ENCODE measurements at regions not wholly inside any gene's neighbourhood (a gene's known extent, or its start where the extent isn't known, plus 50 kb on each side); places are given as distances from the start of the nearest gene placed in this dataset.

GRCh38 chr21:34192646-34193285 is 119.4 kb downstream of the MRPS6 start:
- H3K9ac ChIP-seq (ENCODE audit: low read length) = no peak overlapping the region
- peaks cover 0 to 18% (median 18%) of the 10 kb centered on the region in 3 donors for H3K9me3 ChIP-seq (ENCODE audit: control extremely low read depth in 1 of 3, control insufficient read depth in 2 of 3, insufficient read depth in 1 of 3, low read length in 2 of 3)
- H3K4me3 Mint-ChIP-seq = no peak overlapping the region
- no peak overlapping the region for H3K27ac ChIP-seq (ENCODE audit: low read length in 2 of 2)
- H3K4me1 Mint-ChIP-seq = no peaks in the 10 kb centered on the region
- peaks cover 13% of the 10 kb centered on the region for H3K9me3 Mint-ChIP-seq (ENCODE audit: insufficient read depth)
- H3K4me1 ChIP-seq (ENCODE audit: control insufficient read depth in 2 of 2, insufficient read depth in 2 of 2, low read length in 2 of 2) = no peaks in the 10 kb centered on the region
- no peaks in the 10 kb centered on the region for H3K79me2 ChIP-seq (ENCODE audit: control insufficient read depth, insufficient read depth, low read length)
- no peaks in the 10 kb centered on the region for H4K20me1 ChIP-seq (ENCODE audit: control insufficient read depth, insufficient read depth, low read length, poor library complexity, severe bottlenecking)
- DNase-seq = no peak
- no peak overlapping the region for H3K4me3 ChIP-seq (ENCODE audit: control extremely low read depth in 1 of 5, extremely low read depth in 1 of 5, insufficient read depth in 1 of 5, low read depth in 2 of 5, low read length in 4 of 5)
- no peaks in the 10 kb centered on the region for H3K27me3 Mint-ChIP-seq
- no peaks in the 10 kb centered on the region for H3K27me3 ChIP-seq (replicated peaks in 1 of 4; ENCODE audit: control extremely low read depth in 1 of 4, control insufficient read depth in 3 of 4, insufficient read depth in 4 of 4, low read length in 3 of 4)
- intact Hi-C loops (cut with micrococcal nuclease) = no loop called here
- WGBS (ENCODE audit: insufficient coverage) = 48% methylated on average over 4 of the region's 7 CpGs
- ATAC-seq (ENCODE audit: low read depth) = no peak
- CTCF ChIA-PET = no interaction called here
- H2AFZ ChIP-seq (ENCODE audit: insufficient read depth, low read depth, low read length, poor library complexity, severe bottlenecking) = no peak overlapping the region
- no peak for TF ChIP-seq CTCF (IDR thresholded peaks at IDR 0.05)
- TF ChIP-seq EZH2 (IDR thresholded peaks at IDR 0.05; ENCODE audit: borderline replicate concordance, insufficient read depth, low read depth, low read length, poor library complexity, severe bottlenecking) = no peak
- H3K4me2 ChIP-seq (replicated peaks; ENCODE audit: low read depth, low read length, poor library complexity, severe bottlenecking) = no peak overlapping the region
- H3K27ac Mint-ChIP-seq = no peak overlapping the region
- POLR2A ChIA-PET = no interaction called here
- H3K36me3 ChIP-seq (replicated peaks in 1 of 2; ENCODE audit: control extremely low read depth in 1 of 2, control insufficient read depth in 1 of 2, extremely low read depth in 1 of 2, insufficient read depth in 2 of 2, low read length in 1 of 2) = no peaks in the 10 kb centered on the region

DNA sequence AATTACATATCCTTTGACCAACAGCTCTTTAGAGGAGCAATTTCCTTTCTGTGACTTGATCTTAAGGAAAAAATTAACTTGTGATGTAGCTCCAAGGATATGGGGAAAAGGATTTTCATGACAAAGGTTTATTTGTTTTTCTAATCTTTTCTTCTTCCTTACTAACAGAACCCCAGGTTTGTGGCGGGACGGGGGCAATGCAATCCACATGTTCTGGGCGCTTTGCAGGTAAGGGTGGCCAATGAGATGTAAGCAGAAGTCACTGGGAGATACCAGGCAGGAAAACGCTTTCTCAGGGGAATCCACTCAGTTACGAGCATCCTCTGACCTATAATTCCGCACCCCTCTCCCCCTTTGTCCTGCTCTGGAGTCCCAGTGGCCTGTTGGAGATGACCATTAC is 122.0 kb downstream of the MRPS6 start:
- no peak overlapping the region for H3K27ac Mint-ChIP-seq
- intact Hi-C loops (cut with micrococcal nuclease) = no loop called here
- H3K27me3 Mint-ChIP-seq = no peaks in the 10 kb centered on the region
- H3K9me3 Mint-ChIP-seq (ENCODE audit: insufficient read depth) = peaks cover 6% of the 10 kb centered on the region
- Histone ChIP-seq H2AFZ (ENCODE audit: insufficient read depth, low read depth, low read length, poor library complexity, severe bottlenecking) (no peak overlapping the region), H3K9ac (ENCODE audit: low read length) (no peak overlapping the region), H4K20me1 (ENCODE audit: control insufficient read depth, insufficient read depth, low read length, poor library complexity, severe bottlenecking) (no peaks in the 10 kb centered on the region), H3K27me3 (replicated peaks in 1 of 4; ENCODE audit: control extremely low read depth in 1 of 4, control insufficient read depth in 3 of 4, insufficient read depth in 4 of 4, low read length in 3 of 4) (no peaks in the 10 kb centered on the region), H3K4me3 (ENCODE audit: control extremely low read depth in 1 of 5, extremely low read depth in 1 of 5, insufficient read depth in 1 of 5, low read depth in 2 of 5, low read length in 4 of 5) (no peak overlapping the region), H3K4me2 (replicated peaks; ENCODE audit: low read depth, low read length, poor library complexity, severe bottlenecking) (no peak overlapping the region), H3K27ac (ENCODE audit: low read length in 2 of 2) (no peak overlapping the region), H3K4me1 (ENCODE audit: control insufficient read depth in 2 of 2, insufficient read depth in 2 of 2, low read length in 2 of 2) (no peaks in the 10 kb centered on the region), H3K36me3 (replicated peaks in 1 of 2; ENCODE audit: control extremely low read depth in 1 of 2, control insufficient read depth in 1 of 2, extremely low read depth in 1 of 2, insufficient read depth in 2 of 2, low read length in 1 of 2) (no peaks in the 10 kb centered on the region), H3K79me2 (ENCODE audit: control insufficient read depth, insufficient read depth, low read length) (no peaks in the 10 kb centered on the region), H3K9me3 (ENCODE audit: control extremely low read depth in 1 of 3, control insufficient read depth in 2 of 3, insufficient read depth in 1 of 3, low read length in 2 of 3) (peaks cover 0 to 7% (median 3%) of the 10 kb centered on the region in 3 donors)
- ChIA-PET POLR2A (no interaction called here), CTCF (no interaction called here)
- no peak for TF ChIP-seq CTCF (IDR thresholded peaks at IDR 0.05)
- no peak for TF ChIP-seq EZH2 (IDR thresholded peaks at IDR 0.05; ENCODE audit: borderline replicate concordance, insufficient read depth, low read depth, low read length, poor library complexity, severe bottlenecking)
- no peaks in the 10 kb centered on the region for H3K4me1 Mint-ChIP-seq
- ATAC-seq (ENCODE audit: low read depth) = no peak
- WGBS (ENCODE audit: insufficient coverage) = 100% methylated on average over 2 of the region's 6 CpGs
- no peak for DNase-seq
- H3K4me3 Mint-ChIP-seq = no peak overlapping the region

All from B cell (primary cell).